SK-N-SH (cell line): ENCODE measurements at regions not wholly inside any gene's neighbourhood (a gene's known extent, or its start where the extent isn't known, plus 50 kb on each side); places are given as distances from the start of the nearest gene placed in this dataset.

Experiments
- CTCF ChIA-PET: fragments of 300-600, 350-600 bp; formaldehyde crosslinking; extraction: SDS; loops from one replicate; lab custom pipeline; 2021; lab: Yijun Ruan, JAX
- POLR2A ChIA-PET: fragments of 350-600 bp; sonication (Branson Sonifier 250); formaldehyde crosslinking; extraction: SDS; loops from one replicate; lab custom pipeline; 2020; ENCODE audit warnings: antibody characterized with exemption, inconsistent platforms; lab: Yijun Ruan, JAX
- DNase-seq: peaks from one replicate; pipeline ENCODE4 v3.0.0; 2012
- H2AFZ ChIP-seq: fragments of 200-600 bp; sonication (generic); 2 replicates; pipeline ENCODE4 v1.8.1; 2016; ENCODE audit warnings: antibody characterized with exemption, mild to moderate bottlenecking, low read depth
- H3F3A ChIP-seq: fragments of 200-600 bp; sonication (generic); replicated peaks from 2 replicates; pipeline ENCODE3; 2016; ENCODE audit warnings: antibody characterized with exemption, mild to moderate bottlenecking; ENCODE audit not compliant: insufficient read depth
- H3K27ac ChIP-seq, 2 experiments: fragments of 200-500 bp in 1 of 2; fragments of 200-600 bp in 1 of 2; sonication (Bioruptor generic) in 1 of 2; sonication (generic), shearing (Covaris generic) in 1 of 2; 2 replicates each; pipeline versions ENCODE4 v1.5.1 to v1.6.1; 2014 to 2016; ENCODE audit warnings: low read depth in 2 of 2, inconsistent platforms in 1 of 2, low read length in 1 of 2, mild to moderate bottlenecking in 1 of 2, mixed read lengths in 1 of 2
- H3K27me3 ChIP-seq: fragments of 200-600 bp; sonication (generic), shearing (Covaris generic); 2 replicates; pipeline ENCODE4 v1.6.1; 2016; ENCODE audit warnings: mixed run types; ENCODE audit not compliant: insufficient read depth
- H3K36me3 ChIP-seq, 2 experiments: fragments of 200-500 bp in 1 of 2; fragments of 200-600 bp in 1 of 2; sonication (Bioruptor generic) in 1 of 2; sonication (generic) in 1 of 2; replicated peaks in 1 of 2; 2 replicates each; pipeline versions ENCODE3 to v1.5.1; 2014 to 2016; ENCODE audit warnings: low read length in 1 of 2, mild to moderate bottlenecking in 1 of 2; ENCODE audit not compliant: insufficient read depth in 2 of 2, control insufficient read depth in 1 of 2
- H3K4me1 ChIP-seq, 2 experiments: fragments of 200-500 bp in 1 of 2; fragments of 200-600 bp in 1 of 2; sonication (Bioruptor generic) in 1 of 2; sonication (generic), shearing (Covaris generic) in 1 of 2; 2 replicates each; pipeline versions ENCODE4 v1.5.1 to v1.6.1; 2014 to 2016; ENCODE audit warnings: low read depth in 1 of 2, low read length in 1 of 2, mixed run types in 1 of 2; ENCODE audit not compliant: insufficient read depth in 2 of 2, control insufficient read depth in 1 of 2
- H3K4me2 ChIP-seq: fragments of 200-600 bp; sonication (generic), shearing (Covaris generic); 2 replicates; pipeline ENCODE4 v1.6.1; 2017; ENCODE audit warnings: mixed run types
- H3K4me3 ChIP-seq, 2 experiments: fragments of 200-500 bp in 1 of 2; fragments of 200-600 bp in 1 of 2; sonication (Bioruptor generic) in 1 of 2; sonication (generic), shearing (Covaris generic) in 1 of 2; 2 replicates each; pipeline versions ENCODE4 v1.5.1 to v1.8.1; 2014 to 2016; ENCODE audit warnings: low read depth in 2 of 2, inconsistent platforms in 1 of 2, low read length in 1 of 2, mild to moderate bottlenecking in 1 of 2, mixed read lengths in 1 of 2, moderate library complexity in 1 of 2
- H3K79me2 ChIP-seq: fragments of 200-600 bp; sonication (generic); 2 replicates; pipeline ENCODE4 v1.8.1; 2017; ENCODE audit warnings: mild to moderate bottlenecking; ENCODE audit not compliant: insufficient read depth
- H3K9ac ChIP-seq: fragments of 200-600 bp; sonication (generic); 2 replicates; pipeline ENCODE4 v1.6.1; 2017; ENCODE audit warnings: mixed run types
- H3K9me2 ChIP-seq: fragments of 200-600 bp; sonication (generic); 2 replicates; pipeline ENCODE4 v1.6.1; 2017; ENCODE audit warnings: mixed run types
- H3K9me3 ChIP-seq: fragments of 200-600 bp; sonication (generic); 2 replicates; pipeline ENCODE4 v1.6.1; 2017; ENCODE audit warnings: mixed run types, mild to moderate bottlenecking, moderate library complexity
- H4K20me1 ChIP-seq: fragments of 200-600 bp; sonication (generic); 2 replicates; pipeline ENCODE4 v1.6.1; 2017; ENCODE audit warnings: mild to moderate bottlenecking, mixed run types; ENCODE audit not compliant: insufficient read depth
- CHD2 ChIP-seq: fragments of 150-350 bp; IDR thresholded peaks from 2 replicates; pipeline ENCODE4 v1.6.1; 2018; ENCODE audit warnings: low read length; ENCODE audit not compliant: partially characterized antibody
- CTCF ChIP-seq: fragments of 200-600 bp; sonication (generic); IDR thresholded peaks from 2 replicates; pipeline ENCODE4 v1.6.1; 2017; ENCODE audit warnings: antibody characterized with exemption, mild to moderate bottlenecking, moderate library complexity
- ELF1 ChIP-seq: IDR thresholded peaks from 2 replicates; pipeline ENCODE4 v1.4.0; 2012
- FOXJ3 ChIP-seq: sonication (generic); formaldehyde crosslinking; IDR thresholded peaks from 2 replicates; pipeline ENCODE4 v1.5.1; 2020; ENCODE audit warnings: mild to moderate bottlenecking, missing genetic modification reagents
- FOXM1 ChIP-seq: IDR thresholded peaks from 2 replicates; pipeline ENCODE4 v1.4.0; 2012; ENCODE audit warnings: low read depth, mild to moderate bottlenecking
- GABPA ChIP-seq: IDR thresholded peaks from 2 replicates; pipeline ENCODE4 v1.4.0; 2012; ENCODE audit warnings: low read depth, mild to moderate bottlenecking
- GATA2 ChIP-seq: sonication (generic); formaldehyde crosslinking; IDR thresholded peaks from 2 replicates; pipeline ENCODE4 v1.5.0; 2020; ENCODE audit warnings: mild to moderate bottlenecking, missing genetic modification reagents
- IRF3 ChIP-seq: fragments of 150-350 bp; IDR thresholded peaks from 2 replicates; pipeline ENCODE4 v1.6.1; 2016; ENCODE audit warnings: mild to moderate bottlenecking, low read depth, low read length
- MAX ChIP-seq: IDR thresholded peaks from 2 replicates; pipeline ENCODE4 v1.4.0; 2012; ENCODE audit warnings: low read depth
- MXI1 ChIP-seq: IDR thresholded peaks from 2 replicates; pipeline ENCODE4 v1.6.1; 2012; ENCODE audit warnings: mild to moderate bottlenecking, low read depth, low read length, improper control_type of control experiment
- NFIC ChIP-seq: IDR thresholded peaks from 2 replicates; pipeline ENCODE4 v1.4.0; 2012; ENCODE audit warnings: borderline replicate concordance
- NRF1 ChIP-seq: IDR thresholded peaks from 2 replicates; pipeline ENCODE4 v1.6.1; 2012; ENCODE audit warnings: low read depth, mild to moderate bottlenecking, low read length
- RAD21 ChIP-seq: IDR thresholded peaks from 2 replicates; pipeline ENCODE4 v1.6.1; 2012; ENCODE audit warnings: mild to moderate bottlenecking, low read length
- TAF1 ChIP-seq: IDR thresholded peaks from 2 replicates; pipeline ENCODE4 v1.6.1; 2012; ENCODE audit warnings: low read depth, mild to moderate bottlenecking, low read length, moderate library complexity, borderline replicate concordance
- TCF12 ChIP-seq: IDR thresholded peaks from 2 replicates; pipeline ENCODE4 v1.4.0; 2012
- TEAD4 ChIP-seq: IDR thresholded peaks from 2 replicates; pipeline ENCODE4 v1.4.0; 2012; ENCODE audit warnings: mild to moderate bottlenecking, borderline replicate concordance; ENCODE audit not compliant: insufficient read depth
- ZBTB33 ChIP-seq: IDR thresholded peaks from 2 replicates; pipeline ENCODE4 v1.4.0; 2012; ENCODE audit warnings: low read depth, borderline replicate concordance
- WGBS: methylation state at CpG from one replicate; pipeline ENCODE4 v1.1.6; 2017; ENCODE audit warnings: low lambda C conversion rate; 5-methylcytosine and 5-hydroxymethylcytosine counted together
- TF ChIP-seq, protein P1 (sequence below): IDR thresholded peaks from 2 replicates; pipeline ENCODE4 v1.4.0; 2012; ENCODE audit warnings: low read depth, borderline replicate concordance

DNA sequence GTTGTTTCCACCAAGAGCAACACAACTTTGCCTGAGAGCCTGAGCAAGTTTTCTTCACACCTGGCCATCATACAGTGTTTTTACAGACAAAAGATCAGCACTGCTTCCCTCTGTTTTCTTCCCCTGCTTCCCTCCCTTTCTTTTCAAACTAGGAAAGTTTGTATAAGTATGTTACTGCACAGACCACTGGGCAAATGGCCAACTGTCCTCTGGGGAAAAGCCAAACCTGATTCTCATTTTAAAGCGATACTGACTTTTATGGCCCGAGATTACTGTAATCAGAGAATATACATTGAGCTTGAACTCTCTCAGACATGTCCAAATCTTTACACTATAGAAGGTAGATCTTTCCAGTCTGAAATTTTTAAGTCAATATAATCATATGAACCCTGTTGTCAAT, 415.0 kb downstream of the NFIB start:
- no peak for DNase-seq
- Histone ChIP-seq H3K4me2 (no peak overlapping the region), H3K27me3 (no peaks in the 10 kb centered on the region), H3K36me3 (no peaks in the 10 kb centered on the region), H3K9ac (no peak overlapping the region), H3K9me3 (no peaks in the 10 kb centered on the region), H4K20me1 (no peaks in the 10 kb centered on the region), H3K79me2 (no peaks in the 10 kb centered on the region), H3K9me2 (no peaks in the 10 kb centered on the region), H3K4me3 (no peak overlapping the region), H2AFZ (no peak overlapping the region), H3K4me1 (peaks cover 0 to 9% of the 10 kb centered on the region in 2 experiments; a peak in 3 of 4 replicates), H3K27ac (no peak overlapping the region), H3F3A (no peaks in the 10 kb centered on the region)
- ChIA-PET POLR2A (no interaction called here), CTCF (no interaction called here)
- WGBS = 56% methylated on average over 2 of the region's 2 CpGs
- TF ChIP-seq MAX = no peak

GRCh38 chr9:13896922-13897835, 416.8 kb downstream of the NFIB start:
- no peak overlapping the region for H3K4me2 ChIP-seq
- H3K4me1 ChIP-seq = peaks cover 0 to 9% of the 10 kb centered on the region in 2 experiments; a peak in 3 of 4 replicates
- no peak overlapping the region for H3K27ac ChIP-seq
- no peaks in the 10 kb centered on the region for H3K9me3 ChIP-seq
- no peaks in the 10 kb centered on the region for H3K79me2 ChIP-seq
- no peak for TF ChIP-seq FOXM1
- TF ChIP-seq TEAD4 = no peak
- no peak for TF ChIP-seq TAF1
- no peak for TF ChIP-seq NFIC
- no peak for TF ChIP-seq ZBTB33
- no peak for TF ChIP-seq IRF3
- no peak for TF ChIP-seq TCF12
- TF ChIP-seq ELF1 = no peak
- TF ChIP-seq GATA2 (CRISPR knock-in tag) = no peak
- TF ChIP-seq CHD2 = no peak
- TF ChIP-seq GABPA = no peak
- TF ChIP-seq MXI1 = no peak
- no peak for TF ChIP-seq FOXJ3 (CRISPR knock-in tag)
- TF ChIP-seq NRF1 = no peak
- no peak for TF ChIP-seq MAX
- TF ChIP-seq CTCF = no peak
- TF ChIP-seq, protein P1, sequence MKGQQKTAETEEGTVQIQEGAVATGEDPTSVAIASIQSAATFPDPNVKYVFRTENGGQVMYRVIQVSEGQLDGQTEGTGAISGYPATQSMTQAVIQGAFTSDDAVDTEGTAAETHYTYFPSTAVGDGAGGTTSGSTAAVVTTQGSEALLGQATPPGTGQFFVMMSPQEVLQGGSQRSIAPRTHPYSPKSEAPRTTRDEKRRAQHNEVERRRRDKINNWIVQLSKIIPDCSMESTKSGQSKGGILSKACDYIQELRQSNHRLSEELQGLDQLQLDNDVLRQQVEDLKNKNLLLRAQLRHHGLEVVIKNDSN = no peak
- no peak for TF ChIP-seq RAD21
- ChIA-PET POLR2A (no interaction called here), CTCF (no interaction called here)
- H3K27me3 ChIP-seq = no peaks in the 10 kb centered on the region
- H3K9me2 ChIP-seq = no peaks in the 10 kb centered on the region
- WGBS = 78% methylated on average over 8 of the region's 8 CpGs
- no peaks in the 10 kb centered on the region for H4K20me1 ChIP-seq
- no peak overlapping the region for H3K9ac ChIP-seq
- H3K36me3 ChIP-seq = no peaks in the 10 kb centered on the region
- DNase-seq = no peak
- no peak overlapping the region; the same call in 1 of the 2 replicates for H2AFZ ChIP-seq
- H3K4me3 ChIP-seq = no peak overlapping the region
- H3F3A ChIP-seq = no peaks in the 10 kb centered on the region
